Right lobe of liver (tissue), 6 donors: ENCODE measurements at regions not wholly inside any gene's neighbourhood (a gene's known extent, or its start where the extent isn't known, plus 50 kb on each side); places are given as distances from the start of the nearest gene placed in this dataset.
A peak's percentile ranks its signal among the peaks of the same experiment; 100 is the strongest.

ENCODE experiments used
- ATAC-seq, 4 donors: fragments of 200-7000 bp; cut with Tn5 transposase; one replicate each; pipeline ENCODE4 v1.9.1; 2020; ENCODE audit warnings: mild to moderate bottlenecking in 4 of 4, moderate library complexity in 4 of 4
- DNase-seq, 3 donors: peaks; one replicate each; pipeline ENCODE4 v3.0.0-alpha.2; 2020
- H3K27ac ChIP-seq, 3 donors: fragments of 200-600 bp; one replicate each; pipeline ENCODE4 v1.8.0; 2022
- H3K27me3 ChIP-seq, 2 donors: fragments of 200-600 bp; one replicate each; pipeline ENCODE4 v1.8.0; 2022
- H3K36me3 ChIP-seq, 4 donors: fragments of 200-600 bp; sonication (generic) in 1 of 4; one replicate each; pipeline versions ENCODE4 v1.5.1 to v1.8.0; 2017 to 2022; ENCODE audit warnings: control low read depth in 1 of 4
- H3K4me1 ChIP-seq, 4 donors: fragments of 200-600 bp; sonication (generic) in 1 of 4; one replicate each; pipeline versions ENCODE4 v1.5.1 to v1.8.0; 2017 to 2022; ENCODE audit warnings: control low read depth in 1 of 4
- H3K4me3 ChIP-seq, 3 donors: fragments of 200-600 bp; one replicate each; pipeline ENCODE4 v1.8.0; 2022
- H3K9me3 ChIP-seq, 4 donors: fragments of 200-600 bp; sonication (generic) in 1 of 4; one replicate each; pipeline versions ENCODE4 v1.5.1 to v1.8.0; 2017 to 2022; ENCODE audit warnings: control low read depth in 1 of 4
- CTCF ChIP-seq, 4 donors: fragments of 200-600 bp in 3 of 4; fragments of 450-650 bp in 1 of 4; IDR thresholded peaks; one replicate each; pipeline versions ENCODE4 v1.5.1 to v1.8.0; 2016 to 2022; ENCODE audit warnings: antibody characterized with exemption in 4 of 4, mild to moderate bottlenecking in 2 of 4
- POLR2A ChIP-seq: fragments of 450-650 bp; IDR thresholded peaks from one replicate; pipeline ENCODE4 v1.6.1; 2017; ENCODE audit warnings: antibody characterized with exemption, mild to moderate bottlenecking
- WGBS: methylation state at CpG from one replicate; pipeline ENCODE4 v1.1.6; 2018; ENCODE audit warnings: low coverage, low lambda C conversion rate; ENCODE audit not compliant: insufficient coverage; ENCODE audit errors: missing lambda C conversion rate; 5-methylcytosine and 5-hydroxymethylcytosine counted together
- intact Hi-C, 2 donors: fragments of 100-400 bp; cut with DNase I; formaldehyde crosslinking; loops; one replicate each; pipeline versions ENCODE4 v1.11.2 to v1.14.1; 2022
- donor health status: DM: no; HTN: yes; CAD: no.
- donor health status: DM: no; HTN: no; CAD: no.
- donor health status: DM: no; HTN: no; CAD: no.
- donor health status: DM: no; HTN: yes; CAD: no.
- donor health status: DM: no; HTN: yes; CAD: no.

- Histone ChIP-seq H3K27ac (no peak overlapping the region), H3K36me3 (no peaks in the 10 kb centered on the region), H3K27me3 (no peaks in the 10 kb centered on the region), H3K9me3 (no peaks in the 10 kb centered on the region), H3K4me1 (peaks cover 0 to 31% (median 7%) of the 10 kb centered on the region in 4 donors), H3K4me3 (peak overlapping the region in 2 of 3 donors; percentile 21 to 29)
- peak; percentile 49 to 69 (median 54) for ATAC-seq
- intact Hi-C loops = no loop called here
- peak in 1 of 3 donors; percentile 57 for DNase-seq
- TF ChIP-seq CTCF (IDR thresholded peaks at IDR 0.05) (no peak), POLR2A (no peak)
- 38% methylated on average over 9 of the region's 11 CpGs for WGBS
Observed at GRCh38 chr12:68410018-68410660, 78.0 kb upstream of the MDM1 start.

GRCh38 chr12:68411371-68411770 lies 79.2 kb upstream of the MDM1 start:
- Histone ChIP-seq H3K27ac (no peak overlapping the region), H3K27me3 (no peaks in the 10 kb centered on the region), H3K4me3 (no peak overlapping the region), H3K4me1 (peaks cover 0 to 21% (median 4%) of the 10 kb centered on the region in 4 donors), H3K36me3 (no peaks in the 10 kb centered on the region), H3K9me3 (no peaks in the 10 kb centered on the region)
- TF ChIP-seq POLR2A (no peak), CTCF (IDR thresholded peaks at IDR 0.05) (no peak)
- intact Hi-C loops = no loop called here
- WGBS = 86% methylated on average over 7 of the region's 9 CpGs
- DNase-seq (no peak), ATAC-seq (no peak)

GRCh38 chr12:68414988-68415387 lies 82.8 kb upstream of the MDM1 start:
- no peak for ATAC-seq
- TF ChIP-seq CTCF (IDR thresholded peaks at IDR 0.05) (no peak), POLR2A (no peak)
- H3K4me1 ChIP-seq = peaks cover 0 to 6% (median 0%) of the 10 kb centered on the region in 4 donors
- no peak for DNase-seq
- intact Hi-C loops = no loop called here
- no peaks in the 10 kb centered on the region for H3K36me3 ChIP-seq
- WGBS = 87% methylated on average over 2 of the region's 2 CpGs
- no peaks in the 10 kb centered on the region for H3K27me3 ChIP-seq
- no peak overlapping the region for H3K27ac ChIP-seq
- H3K9me3 ChIP-seq = no peaks in the 10 kb centered on the region
- no peak overlapping the region for H3K4me3 ChIP-seq

- no peak for DNase-seq
- intact Hi-C loops = no loop called here
- Histone ChIP-seq H3K4me3 (no peak overlapping the region), H3K27ac (no peak overlapping the region), H3K36me3 (no peaks in the 10 kb centered on the region), H3K9me3 (no peaks in the 10 kb centered on the region), H3K4me1 (no peaks in the 10 kb centered on the region), H3K27me3 (no peaks in the 10 kb centered on the region)
- WGBS = 85% methylated on average over 4 of the region's 6 CpGs
- no peak for ATAC-seq
- no peak for TF ChIP-seq CTCF (IDR thresholded peaks at IDR 0.05)
- no peak for TF ChIP-seq POLR2A
Observed at GRCh38 chr12:68416350-68416749, 84.2 kb upstream of the MDM1 start.
